ENCODE measurements at regions not wholly inside any gene's neighbourhood (a gene's known extent, or its start where the extent isn't known, plus 50 kb on each side); places are given as distances from the start of the nearest gene placed in this dataset.

GRCh38 chr6:165842281-165842936 lies 179.4 kb upstream of the PDE10A start:
- TF ChIP-seq CTCF (conservative IDR thresholded peaks at IDR 0.05; ENCODE audit: low read depth, low read length), result no peak
- no peak for TF ChIP-seq EZH2 (IDR thresholded peaks at IDR 0.05; ENCODE audit: borderline replicate concordance, low read depth, low read length, poor library complexity, severe bottlenecking)

All from A673 (cell line).